GM12878 (cell line): ENCODE measurements at regions not wholly inside any gene's neighbourhood (a gene's known extent, or its start where the extent isn't known, plus 50 kb on each side); places are given as distances from the start of the nearest gene placed in this dataset.

Experiments used
- ATAC-seq: fragments of 200-7000 bp; cut with Tn5 transposase; 3 replicates; pipeline ENCODE4 v1.9.1; 2020; ENCODE audit warnings: mild to moderate bottlenecking, moderate library complexity
- BruUV-seq: library from RNA; stranded (reverse); fragments of 400-500 nt; replicated peaks from 2 replicates; lab custom pipeline; 2021; lab: Mats Ljungman, UMichigan
- CTCF ChIA-PET: fragments of 300-600 bp; sonication (Branson Sonifier 250); formaldehyde crosslinking; extraction: SDS; loops from one replicate; lab custom pipeline; 2021; ENCODE audit warnings: inconsistent platforms; lab: Yijun Ruan, JAX
- POLR2A ChIA-PET: fragments of 350-600 bp; formaldehyde crosslinking; extraction: SDS; loops from one replicate; lab custom pipeline; 2021; ENCODE audit warnings: inconsistent platforms; lab: Charles Lee
- RAD21 ChIA-PET: fragments of 300-600 bp; sonication (Branson Sonifier 250); formaldehyde crosslinking; loops from one replicate; lab custom pipeline; 2023; ENCODE audit warnings: antibody characterized with exemption; ENCODE audit not compliant: unreplicated experiment; lab: Charles Lee
- SMC1A ChIA-PET: fragments of 300-600 bp; sonication (Branson Sonifier 250); formaldehyde crosslinking; loops from one replicate; lab custom pipeline; 2023; ENCODE audit not compliant: unreplicated experiment, uncharacterized antibody; lab: Charles Lee
- DNase-seq: peaks from one replicate; pipeline ENCODE4 v3.0.0-alpha.2; 2011; ENCODE audit warnings: low read depth, low spot score
- FAIRE-seq: peaks from 3 replicates; lab custom pipeline; 2011; peaks lifted over from hg19 to GRCh38; lab: Jason Lieb, UNC
- H2AFZ ChIP-seq: 2 replicates; pipeline ENCODE4 v1.6.0; 2011; ENCODE audit warnings: low read depth, low read length, control low read depth; ENCODE audit not compliant: control insufficient read depth
- H3K27ac ChIP-seq: 2 replicates; pipeline ENCODE4 v1.5.1; 2011; ENCODE audit warnings: control low read depth; ENCODE audit not compliant: control insufficient read depth, insufficient read depth
- H3K27me3 ChIP-seq, 2 experiments: replicated peaks in 1 of 2; 2 replicates each; pipeline versions ENCODE4 v1.6.0 to v1.6.1; 2011; ENCODE audit warnings: low read length in 1 of 2; ENCODE audit not compliant: control insufficient read depth in 2 of 2, insufficient read depth in 2 of 2
- H3K36me3 ChIP-seq, 2 experiments: 2 replicates each; pipeline ENCODE4 v1.5.1; 2011; ENCODE audit warnings: low read length in 1 of 2; ENCODE audit not compliant: control insufficient read depth in 2 of 2, insufficient read depth in 2 of 2
- H3K4me1 ChIP-seq: 2 replicates; pipeline ENCODE4 v1.6.1; 2011; ENCODE audit warnings: mild to moderate bottlenecking, low read length, moderate library complexity, mixed read lengths; ENCODE audit not compliant: control insufficient read depth, insufficient read depth
- H3K4me2 ChIP-seq: 2 replicates; pipeline ENCODE4 v1.6.0; 2011; ENCODE audit warnings: control low read depth; ENCODE audit not compliant: control insufficient read depth, insufficient read depth
- H3K4me3 ChIP-seq: fragments of 200-600 bp; sonication (generic); 2 replicates; pipeline ENCODE4 v1.5.1; 2016
- H3K79me2 ChIP-seq: 2 replicates; pipeline ENCODE4 v1.6.0; 2011; ENCODE audit warnings: low read length; ENCODE audit not compliant: control insufficient read depth, insufficient read depth
- H3K9ac ChIP-seq: 2 replicates; pipeline ENCODE4 v1.8.0; 2011; ENCODE audit warnings: low read length, control low read depth, mixed read lengths; ENCODE audit not compliant: control insufficient read depth, insufficient read depth
- H3K9me3 ChIP-seq: replicated peaks from 3 replicates; pipeline ENCODE4 v1.5.1; 2011; ENCODE audit warnings: mild to moderate bottlenecking, low read length; ENCODE audit not compliant: control insufficient read depth, insufficient read depth
- H4K20me1 ChIP-seq: 2 replicates; pipeline ENCODE4 v1.6.0; 2011; ENCODE audit not compliant: control insufficient read depth, insufficient read depth
- CBFB ChIP-seq: IDR thresholded peaks from 2 replicates; pipeline ENCODE4 v1.6.1; 2016; ENCODE audit warnings: antibody characterized with exemption, low read depth
- CHD2 ChIP-seq: IDR thresholded peaks from 2 replicates; pipeline ENCODE4 v1.6.1; 2011; ENCODE audit warnings: low read depth, low read length, improper control_type of control experiment, borderline replicate concordance
- FOS ChIP-seq: IDR thresholded peaks from 3 replicates; pipeline ENCODE4 v1.6.1; 2011; ENCODE audit warnings: borderline replicate concordance; ENCODE audit not compliant: insufficient read length; ENCODE audit errors: extremely low read depth
- IKZF2 ChIP-seq, 2 experiments: fragments of 450-650 bp; IDR thresholded peaks; 2 replicates each; pipeline ENCODE4 v1.6.1; 2017; ENCODE audit warnings: mild to moderate bottlenecking in 2 of 2, moderate library complexity in 2 of 2
- JUNB ChIP-seq: IDR thresholded peaks from 2 replicates; pipeline ENCODE4 v1.6.1; 2016; ENCODE audit warnings: antibody characterized with exemption, mild to moderate bottlenecking
- KLF5 ChIP-seq: fragments of 450-650 bp; IDR thresholded peaks from 2 replicates; pipeline ENCODE4 v1.6.1; 2014; ENCODE audit warnings: mild to moderate bottlenecking; ENCODE audit not compliant: partially characterized antibody
- MYB ChIP-seq: fragments of 150-350 bp; IDR thresholded peaks from 2 replicates; pipeline ENCODE4 v1.6.1; 2014; ENCODE audit warnings: mild to moderate bottlenecking, low read depth, low read length, borderline replicate concordance
- RBBP5 ChIP-seq: fragments of 200-600 bp; sonication (generic); conservative IDR thresholded peaks from 2 replicates; pipeline ENCODE4 v1.6.1; 2016
- TCF3 ChIP-seq: IDR thresholded peaks from 2 replicates; pipeline ENCODE4 v1.6.1; 2012; ENCODE audit warnings: low read depth, mild to moderate bottlenecking, low read length, borderline replicate concordance; ENCODE audit not compliant: insufficient read depth
- YY1 ChIP-seq: IDR thresholded peaks from 2 replicates; pipeline ENCODE4 v1.6.1; 2011; ENCODE audit warnings: low read depth, mild to moderate bottlenecking, low read length
- ZBTB33 ChIP-seq: fragments of 450-650 bp; IDR thresholded peaks from 2 replicates; pipeline ENCODE4 v1.6.1; 2017; ENCODE audit warnings: mild to moderate bottlenecking
- in situ Hi-C: fragments of 300-500 bp; cut with MboI; formaldehyde crosslinking; loops from 9 replicates; pipeline ENCODE4 v1.14.3; 2018; ENCODE audit warnings: mixed read lengths
- intact Hi-C: fragments of 100-400 bp; cut with micrococcal nuclease; formaldehyde crosslinking; loops from one replicate; pipeline ENCODE4 v1.14.2; 2022; ENCODE audit not compliant: unreplicated experiment
- TF ChIP-seq, protein P1 (sequence below): fragments of 450-650 bp; IDR thresholded peaks from 2 replicates; pipeline ENCODE4 v1.6.1; 2016; ENCODE audit warnings: mild to moderate bottlenecking
- TF ChIP-seq, protein P2 (sequence below): fragments of 450-650 bp; IDR thresholded peaks from 2 replicates; pipeline ENCODE4 v1.6.1; 2016; ENCODE audit warnings: mild to moderate bottlenecking, moderate library complexity, borderline replicate concordance

DNA sequence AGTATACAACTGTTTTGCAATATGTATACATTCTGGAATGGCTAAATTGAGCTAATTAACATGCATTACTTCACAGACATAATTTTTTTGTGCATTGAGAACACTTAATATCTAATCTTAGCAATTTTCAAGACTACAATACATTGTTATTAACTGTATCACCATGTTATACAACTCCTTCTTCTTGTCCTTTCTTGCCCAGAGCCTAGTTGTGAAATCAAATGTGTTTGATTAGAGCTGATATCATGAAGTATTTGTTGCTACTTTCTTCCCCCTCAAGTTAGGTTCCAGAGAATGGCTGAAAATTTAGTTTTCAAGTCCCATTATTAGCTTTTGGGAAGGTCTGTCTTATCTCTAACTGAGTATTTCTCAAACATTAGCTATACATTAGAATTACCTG lies 607.8 kb downstream of the PSAT1 start:
- ATAC-seq (no peak), FAIRE-seq (no peak), DNase-seq (no peak)
- H2AFZ ChIP-seq: no peak overlapping the region
- intact Hi-C loops: no loop called here
- no peaks in the 10 kb centered on the region for H3K27me3 ChIP-seq
- no peak overlapping the region for H3K4me2 ChIP-seq
- BruUV-seq: no TSS peak
- no peak overlapping the region for H3K9ac ChIP-seq
- no peaks in the 10 kb centered on the region for H3K9me3 ChIP-seq
- no peaks in the 10 kb centered on the region for H3K4me1 ChIP-seq
- in situ Hi-C loops: no loop called here
- CTCF ChIA-PET: no interaction called here
- RAD21 ChIA-PET: no interaction called here
- POLR2A ChIA-PET: no interaction called here
- no peak for TF ChIP-seq ZBTB33
- TF ChIP-seq CBFB: no peak
- TF ChIP-seq FOS: no peak
- no peak for TF ChIP-seq CHD2
- TF ChIP-seq, protein P1, sequence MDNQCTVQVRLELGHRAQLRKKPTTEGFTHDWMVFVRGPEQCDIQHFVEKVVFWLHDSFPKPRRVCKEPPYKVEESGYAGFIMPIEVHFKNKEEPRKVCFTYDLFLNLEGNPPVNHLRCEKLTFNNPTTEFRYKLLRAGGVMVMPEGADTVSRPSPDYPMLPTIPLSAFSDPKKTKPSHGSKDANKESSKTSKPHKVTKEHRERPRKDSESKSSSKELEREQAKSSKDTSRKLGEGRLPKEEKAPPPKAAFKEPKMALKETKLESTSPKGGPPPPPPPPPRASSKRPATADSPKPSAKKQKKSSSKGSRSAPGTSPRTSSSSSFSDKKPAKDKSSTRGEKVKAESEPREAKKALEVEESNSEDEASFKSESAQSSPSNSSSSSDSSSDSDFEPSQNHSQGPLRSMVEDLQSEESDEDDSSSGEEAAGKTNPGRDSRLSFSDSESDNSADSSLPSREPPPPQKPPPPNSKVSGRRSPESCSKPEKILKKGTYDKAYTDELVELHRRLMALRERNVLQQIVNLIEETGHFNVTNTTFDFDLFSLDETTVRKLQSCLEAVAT: no peak
- TF ChIP-seq KLF5: no peak
- no peak for TF ChIP-seq IKZF2 (IDR thresholded peaks at IDR 0.05)
- no peak for TF ChIP-seq JUNB
- TF ChIP-seq, protein P2, sequence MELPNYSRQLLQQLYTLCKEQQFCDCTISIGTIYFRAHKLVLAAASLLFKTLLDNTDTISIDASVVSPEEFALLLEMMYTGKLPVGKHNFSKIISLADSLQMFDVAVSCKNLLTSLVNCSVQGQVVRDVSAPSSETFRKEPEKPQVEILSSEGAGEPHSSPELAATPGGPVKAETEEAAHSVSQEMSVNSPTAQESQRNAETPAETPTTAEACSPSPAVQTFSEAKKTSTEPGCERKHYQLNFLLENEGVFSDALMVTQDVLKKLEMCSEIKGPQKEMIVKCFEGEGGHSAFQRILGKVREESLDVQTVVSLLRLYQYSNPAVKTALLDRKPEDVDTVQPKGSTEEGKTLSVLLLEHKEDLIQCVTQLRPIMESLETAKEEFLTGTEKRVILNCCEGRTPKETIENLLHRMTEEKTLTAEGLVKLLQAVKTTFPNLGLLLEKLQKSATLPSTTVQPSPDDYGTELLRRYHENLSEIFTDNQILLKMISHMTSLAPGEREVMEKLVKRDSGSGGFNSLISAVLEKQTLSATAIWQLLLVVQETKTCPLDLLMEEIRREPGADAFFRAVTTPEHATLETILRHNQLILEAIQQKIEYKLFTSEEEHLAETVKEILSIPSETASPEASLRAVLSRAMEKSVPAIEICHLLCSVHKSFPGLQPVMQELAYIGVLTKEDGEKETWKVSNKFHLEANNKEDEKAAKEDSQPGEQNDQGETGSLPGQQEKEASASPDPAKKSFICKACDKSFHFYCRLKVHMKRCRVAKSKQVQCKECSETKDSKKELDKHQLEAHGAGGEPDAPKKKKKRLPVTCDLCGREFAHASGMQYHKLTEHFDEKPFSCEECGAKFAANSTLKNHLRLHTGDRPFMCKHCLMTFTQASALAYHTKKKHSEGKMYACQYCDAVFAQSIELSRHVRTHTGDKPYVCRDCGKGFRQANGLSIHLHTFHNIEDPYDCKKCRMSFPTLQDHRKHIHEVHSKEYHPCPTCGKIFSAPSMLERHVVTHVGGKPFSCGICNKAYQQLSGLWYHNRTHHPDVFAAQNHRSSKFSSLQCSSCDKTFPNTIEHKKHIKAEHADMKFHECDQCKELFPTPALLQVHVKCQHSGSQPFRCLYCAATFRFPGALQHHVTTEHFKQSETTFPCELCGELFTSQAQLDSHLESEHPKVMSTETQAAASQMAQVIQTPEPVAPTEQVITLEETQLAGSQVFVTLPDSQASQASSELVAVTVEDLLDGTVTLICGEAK: no peak
- no peak for TF ChIP-seq YY1
- no peak for TF ChIP-seq RBBP5
- no peak for TF ChIP-seq TCF3
- no peak for TF ChIP-seq MYB
- H3K79me2 ChIP-seq: no peaks in the 10 kb centered on the region
- no peak overlapping the region for H3K27ac ChIP-seq
- SMC1A ChIA-PET: no interaction called here
- no peak overlapping the region for H3K4me3 ChIP-seq
- no peaks in the 10 kb centered on the region for H3K36me3 ChIP-seq
- H4K20me1 ChIP-seq: no peaks in the 10 kb centered on the region
